Embryonic facial prominence (tissue), 1 donor: ENCODE measurements at regions not wholly inside any gene's neighbourhood (a gene's known extent, or its start where the extent isn't known, plus 50 kb on each side); places are given as distances from the start of the nearest gene placed in this dataset.

ENCODE experiments used
- DNase-seq: peaks from one replicate; pipeline ENCODE4 v3.0.0-alpha.2; 2016; ENCODE audit errors: extremely low spot score

DNA sequence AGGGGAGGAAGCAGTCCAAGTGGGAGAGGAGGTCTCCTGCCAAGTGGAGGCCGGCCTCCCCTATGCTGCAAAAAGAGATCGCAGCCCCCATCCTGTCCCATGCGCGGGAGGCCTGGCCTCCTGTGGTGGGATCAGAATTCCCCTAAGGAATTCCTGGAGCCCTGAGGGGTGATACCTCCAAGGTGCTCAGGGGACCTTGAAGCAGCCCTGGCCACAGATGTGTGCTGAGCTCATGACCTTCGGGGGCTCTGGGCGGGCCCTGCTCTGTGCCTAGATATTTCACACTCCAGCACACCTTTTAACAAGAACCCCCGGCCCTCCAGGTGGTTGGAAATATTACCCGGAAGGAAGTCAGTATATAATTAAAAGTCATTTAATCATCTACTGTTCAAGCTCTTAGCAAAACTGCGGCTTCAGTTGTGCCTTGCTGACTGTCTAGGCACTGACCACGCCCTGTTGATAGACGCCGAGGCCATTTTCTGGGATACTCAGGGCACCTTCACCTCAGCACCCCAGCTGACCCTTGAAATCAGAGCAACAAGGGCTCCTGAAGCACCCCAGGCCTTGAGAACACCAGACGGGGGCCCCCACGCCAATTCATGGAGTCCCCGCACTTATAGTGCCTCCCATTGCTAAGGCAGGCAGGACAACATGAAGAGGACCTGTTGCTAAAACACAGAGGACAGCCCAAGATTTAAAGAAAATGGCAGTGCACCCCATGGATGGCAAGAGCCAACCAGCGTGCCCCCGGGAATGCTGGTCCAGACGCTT is 119.1 kb downstream of the NDUFA10 start:
- DNase-seq: no peak

GRCh38 chr2:239905306-239905705 is 119.8 kb downstream of the NDUFA10 start:
- DNase-seq: no peak

- DNase-seq: no peak
Measured at GRCh38 chr2:239904496-239904895, 120.6 kb downstream of the NDUFA10 start.

GRCh38 chr2:239903803-239904202 is 121.3 kb downstream of the NDUFA10 start:
- no peak for DNase-seq

- no peak for DNase-seq
Measured at GRCh38 chr2:239903210-239903609, 121.9 kb downstream of the NDUFA10 start.

- no peak for DNase-seq
Measured at GRCh38 chr2:239902749-239903201, 122.4 kb downstream of the NDUFA10 start.

- DNase-seq: no peak
Measured at GRCh38 chr2:239898292-239898925, 126.7 kb downstream of the NDUFA10 start.

DNA sequence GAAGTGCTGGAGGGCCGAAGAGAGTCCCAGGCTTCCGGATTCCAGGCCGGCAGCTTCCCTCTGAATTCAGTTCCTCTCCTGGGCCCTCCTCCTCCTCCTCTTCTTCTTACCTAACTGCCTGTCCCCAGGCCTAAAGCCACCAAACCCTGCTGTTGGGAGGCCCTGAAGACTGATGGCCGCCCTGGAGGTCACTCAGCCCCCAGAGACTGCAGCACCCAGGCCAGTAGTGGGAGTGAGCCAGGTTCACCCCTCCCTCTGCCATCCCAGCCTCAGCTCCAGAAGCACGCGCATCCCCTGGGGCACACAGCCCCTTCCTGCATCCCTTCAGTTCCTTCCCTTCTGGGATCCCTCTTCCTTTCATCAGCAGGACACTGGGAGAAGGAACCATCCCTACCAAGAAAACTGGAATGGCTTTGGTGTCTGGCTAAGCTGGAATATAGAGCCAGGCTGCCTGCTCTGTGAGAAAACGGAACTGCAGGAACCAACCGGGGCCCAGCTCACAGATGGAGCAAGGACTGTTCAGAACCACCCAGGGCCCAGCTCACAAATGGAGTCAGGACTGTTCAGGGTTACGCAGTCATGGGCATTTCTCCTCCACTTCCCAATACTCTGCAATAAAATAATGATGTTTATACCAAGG is 127.4 kb downstream of the NDUFA10 start:
- DNase-seq: no peak

DNA sequence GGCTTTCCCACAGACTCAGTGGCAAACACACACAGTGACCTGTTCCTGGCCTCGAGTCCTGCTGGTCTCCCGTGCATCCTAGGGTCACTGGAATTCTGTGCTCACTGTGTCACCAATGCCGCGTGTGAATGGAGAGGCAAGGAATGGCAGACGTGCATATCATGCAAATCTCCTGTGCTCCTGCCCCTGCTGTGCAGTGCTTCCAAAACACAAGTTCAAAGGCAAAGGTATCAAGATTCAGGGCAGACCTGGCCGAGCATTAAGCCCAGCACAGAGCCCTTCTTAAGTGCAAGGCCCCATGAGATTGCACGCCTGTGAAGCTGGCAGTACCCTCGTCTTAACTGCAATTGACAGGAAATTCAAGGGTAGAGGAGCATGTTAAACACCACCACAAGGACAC is 129.1 kb downstream of the NDUFA10 start:
- DNase-seq: no peak

GRCh38 chr2:239895669-239896068 is 129.5 kb downstream of the NDUFA10 start:
- no peak for DNase-seq

DNA sequence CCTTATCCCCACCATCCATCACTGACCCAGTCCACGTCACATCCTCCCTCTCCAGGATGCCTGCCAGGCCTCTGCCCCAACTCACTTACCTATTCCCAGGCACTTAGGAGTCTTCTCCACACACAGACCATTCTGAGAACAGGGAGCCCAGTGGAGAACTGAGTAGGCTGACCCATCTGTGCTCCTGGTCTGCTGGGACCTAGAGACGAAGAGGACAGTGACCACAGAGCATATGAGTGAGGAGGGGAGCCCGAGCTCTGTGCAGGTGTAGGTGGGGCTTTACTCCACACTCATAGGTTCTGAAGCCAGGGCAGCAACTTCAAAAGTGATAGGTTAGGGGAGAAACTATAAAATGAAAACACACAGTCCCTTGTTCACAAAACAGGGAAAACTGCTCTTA is 130.0 kb downstream of the NDUFA10 start:
- DNase-seq: no peak

- no peak for DNase-seq
Measured at GRCh38 chr2:239894276-239894675, 130.9 kb downstream of the NDUFA10 start.

DNA sequence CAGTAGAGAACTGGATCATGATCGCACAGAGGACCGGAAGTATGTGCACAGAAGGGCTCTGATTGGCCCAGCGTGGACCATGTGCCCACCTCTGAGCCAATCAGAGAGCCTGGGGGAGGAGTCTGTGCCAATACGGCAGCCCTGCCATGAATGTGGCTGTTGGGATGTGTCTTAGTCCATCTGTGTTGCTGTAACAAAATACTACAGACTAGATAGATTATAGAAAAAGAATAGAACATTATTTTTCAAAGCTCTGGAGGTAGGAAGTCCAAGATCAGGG is 132.0 kb downstream of the NDUFA10 start:
- no peak for DNase-seq

DNA sequence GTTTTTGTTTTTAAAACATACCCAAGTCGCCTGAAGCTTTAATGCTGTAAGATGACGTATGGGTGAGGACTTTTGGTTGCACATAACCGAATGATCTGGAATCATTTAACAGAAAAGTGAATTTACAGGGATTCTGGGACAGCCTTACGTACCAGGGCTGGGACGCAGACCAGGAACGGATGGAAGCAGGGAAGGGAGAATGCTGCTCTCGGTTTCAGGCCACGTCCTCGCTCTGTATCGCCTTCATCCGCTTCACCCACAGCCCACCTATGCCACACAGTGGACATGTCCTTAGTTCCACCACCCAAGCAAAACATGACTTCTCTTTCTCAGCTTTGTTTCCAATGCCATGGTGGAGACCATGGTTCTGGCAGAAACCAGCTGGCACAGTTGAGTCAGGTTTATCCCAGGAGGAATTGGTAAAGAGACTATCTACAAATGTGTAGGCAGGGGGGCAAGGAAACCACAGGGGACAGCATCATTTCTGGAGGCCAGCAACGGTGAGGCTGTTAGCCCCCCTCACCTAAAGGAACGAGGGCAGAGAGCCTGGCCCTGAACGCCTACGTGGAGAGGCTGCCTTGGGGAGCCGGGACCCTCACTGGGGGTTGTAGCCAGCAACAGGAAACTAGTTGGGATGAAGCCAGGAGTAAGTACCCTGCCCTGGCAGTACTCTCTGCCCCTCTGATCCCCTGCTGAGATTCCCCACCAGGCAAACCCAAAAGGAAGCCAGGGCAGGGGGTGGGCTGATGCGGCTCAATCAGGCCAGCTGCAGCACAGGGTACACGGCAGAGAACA is 132.5 kb downstream of the NDUFA10 start:
- DNase-seq: peak; percentile 85

GRCh38 chr2:239891698-239892097 is 133.4 kb downstream of the NDUFA10 start:
- DNase-seq: no peak

DNA sequence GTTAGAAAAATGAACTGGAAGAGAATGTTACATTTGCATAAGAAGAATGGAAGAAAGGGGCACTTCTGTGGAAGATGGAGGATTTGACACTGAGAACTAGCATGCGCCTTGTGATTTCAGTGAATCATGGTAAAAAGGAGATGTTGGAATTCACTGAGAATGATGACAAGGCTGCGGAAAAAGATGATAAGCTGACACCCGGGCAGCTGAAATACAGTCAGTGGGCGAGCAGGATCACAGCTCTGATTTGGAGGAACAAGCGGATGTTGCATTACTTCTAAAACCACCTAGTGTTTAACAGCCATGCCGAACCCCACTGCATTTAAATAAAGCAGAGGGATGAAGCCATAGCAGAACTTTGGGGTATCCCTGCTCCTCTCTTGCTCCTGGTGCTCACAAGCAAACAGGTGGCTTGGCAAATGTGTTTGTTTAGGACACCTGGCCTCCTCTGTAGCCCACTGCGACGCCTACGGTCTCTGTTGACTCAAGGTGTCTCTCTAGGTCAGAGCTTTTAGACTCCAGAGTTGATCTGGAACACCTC is 134.9 kb downstream of the NDUFA10 start:
- no peak for DNase-seq

GRCh38 chr2:239889641-239890121 is 135.5 kb downstream of the NDUFA10 start:
- no peak for DNase-seq

GRCh38 chr2:239887604-239888003 is 137.5 kb downstream of the NDUFA10 start:
- no peak for DNase-seq

DNA sequence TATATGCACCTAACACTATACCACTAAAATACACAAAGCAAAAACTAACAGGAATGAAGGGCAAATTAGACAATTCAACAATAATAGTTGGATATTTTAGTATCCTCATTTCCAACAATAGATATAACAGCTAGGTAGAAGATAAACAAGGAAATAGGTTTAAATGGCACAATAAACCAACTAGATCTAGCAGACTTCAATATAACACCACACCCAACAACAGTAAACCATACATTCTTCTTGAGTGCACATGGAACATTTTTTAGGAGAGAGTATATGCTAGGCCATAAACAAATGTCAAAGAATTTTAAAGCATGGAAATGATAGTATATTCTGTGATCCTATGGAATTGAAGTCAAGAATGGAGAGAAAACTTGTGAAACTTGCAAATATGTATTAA is 138.4 kb downstream of the NDUFA10 start:
- DNase-seq: no peak

DNA sequence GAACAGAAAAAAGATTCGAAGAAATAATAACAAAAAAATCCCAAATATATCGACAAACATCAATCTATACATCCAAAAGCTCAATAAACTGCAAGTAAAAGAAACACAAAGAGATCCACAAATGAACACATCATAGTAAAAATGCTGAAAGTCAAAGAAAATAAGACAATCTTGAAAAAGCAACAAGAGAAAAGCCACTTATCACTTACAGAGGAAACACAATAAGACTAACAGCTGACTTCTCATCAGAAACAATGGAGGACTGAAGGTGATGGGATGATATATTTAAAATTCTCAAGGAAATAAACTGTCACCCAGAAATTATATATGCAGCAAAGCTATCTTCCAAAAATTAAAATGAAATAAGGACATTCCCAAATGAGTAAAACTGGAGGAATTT is 140.3 kb downstream of the NDUFA10 start:
- no peak for DNase-seq

DNA sequence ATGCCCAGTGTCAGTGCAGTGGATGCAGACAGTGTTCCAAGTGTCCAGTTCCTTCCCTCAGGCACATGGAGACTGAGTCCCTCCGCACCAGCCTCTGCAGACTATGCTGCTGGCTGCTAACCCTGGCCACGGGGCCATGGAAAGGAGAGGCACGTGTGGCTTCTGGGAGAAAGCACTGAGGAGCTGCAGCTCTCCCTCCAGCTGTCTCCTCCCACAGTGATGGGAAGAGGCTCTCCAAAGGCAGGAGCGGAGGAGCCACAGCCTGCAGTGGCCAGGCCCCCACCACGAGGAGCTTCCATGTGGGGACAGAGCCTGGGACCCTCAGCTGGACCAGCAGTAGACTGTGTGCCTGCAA is 141.1 kb downstream of the NDUFA10 start:
- DNase-seq: no peak
